Islet precursor cell (in vitro differentiated cells): ENCODE measurements at regions not wholly inside any gene's neighbourhood (a gene's known extent, or its start where the extent isn't known, plus 50 kb on each side); places are given as distances from the start of the nearest gene placed in this dataset.
"Not testable (repeated sequence)": the region's sequence is repeated elsewhere in the genome, so short reads cannot be mapped to it uniquely, and the experiment has no call there.

Source experiments
- DNase-seq: peaks from one replicate; pipeline ENCODE4 v3.0.0-alpha.2; 2018

- no peak for DNase-seq
These were observed 139.6 kb upstream of the NRIP1 start for GRCh38 chr21:15204140-15204969.

- DNase-seq: no peak
These were observed 140.1 kb upstream of the NRIP1 start for GRCh38 chr21:15204970-15205286.

- no peak for DNase-seq
These were observed 141.7 kb upstream of the NRIP1 start for GRCh38 chr21:15206514-15206913.

- no peak for DNase-seq
These were observed 142.4 kb upstream of the NRIP1 start for GRCh38 chr21:15207231-15207630.

- no peak for DNase-seq
These were observed 143.0 kb upstream of the NRIP1 start for GRCh38 chr21:15207635-15208370.

GRCh38 chr21:15208786-15209185 is 144.0 kb upstream of the NRIP1 start:
- DNase-seq: peak; percentile 64

GRCh38 chr21:15209224-15209623 is 144.4 kb upstream of the NRIP1 start:
- DNase-seq: no peak

- DNase-seq: peak; percentile 96
These were observed 145.5 kb upstream of the NRIP1 start for GRCh38 chr21:15210235-15210678.

GRCh38 chr21:15211491-15212133 is 146.8 kb upstream of the NRIP1 start:
- peak; percentile 56 for DNase-seq

GRCh38 chr21:15212206-15212605 is 147.4 kb upstream of the NRIP1 start:
- no peak for DNase-seq

GRCh38 chr21:15218476-15218875 is 153.7 kb upstream of the NRIP1 start:
- DNase-seq: not testable (repeated sequence)

GRCh38 chr21:15219039-15219438 is 154.2 kb upstream of the NRIP1 start:
- no peak for DNase-seq

GRCh38 chr21:15219894-15220293 is 155.1 kb upstream of the NRIP1 start:
- DNase-seq: no peak

GRCh38 chr21:15221799-15222386 is 157.1 kb upstream of the NRIP1 start:
- DNase-seq: peak; percentile 93

- DNase-seq: no peak
These were observed 157.9 kb upstream of the NRIP1 start for GRCh38 chr21:15222707-15223106.

- no peak for DNase-seq
These were observed 159.7 kb upstream of the NRIP1 start for GRCh38 chr21:15224346-15225086.

- no peak for DNase-seq
These were observed 163.1 kb upstream of the NRIP1 start for GRCh38 chr21:15227919-15228318.

- DNase-seq: no peak
These were observed 164.6 kb upstream of the NRIP1 start for GRCh38 chr21:15229390-15229789.

GRCh38 chr21:15233611-15234010 is 168.8 kb upstream of the NRIP1 start:
- no peak for DNase-seq

- DNase-seq: no peak
These were observed 171.3 kb upstream of the NRIP1 start for GRCh38 chr21:15236111-15236510.

- DNase-seq: no peak
These were observed 176.0 kb upstream of the NRIP1 start for GRCh38 chr21:15240848-15241247.

- peak; percentile 57 for DNase-seq
These were observed 177.4 kb upstream of the NRIP1 start for GRCh38 chr21:15241997-15242736.
